PC-9 (cell line): ENCODE measurements at regions not wholly inside any gene's neighbourhood (a gene's known extent, or its start where the extent isn't known, plus 50 kb on each side); places are given as distances from the start of the nearest gene placed in this dataset.

Experiments used
- BruUV-seq: library from RNA; stranded (reverse); fragments of 400-500 nt; replicated peaks from 2 replicates; lab custom pipeline; 2021; lab: Mats Ljungman, UMichigan
- CTCF ChIA-PET: fragments of 300-600 bp; sonication (Branson Sonifier 250); formaldehyde crosslinking; loops from one replicate; lab custom pipeline; 2022; ENCODE audit warnings: antibody characterized with exemption; lab: Charles Lee
- POLR2A ChIA-PET: fragments of 300-600 bp; sonication (Branson Sonifier 250); formaldehyde crosslinking; loops from one replicate; lab custom pipeline; 2022; ENCODE audit warnings: antibody characterized with exemption; ENCODE audit not compliant: unreplicated experiment; lab: Charles Lee
- DNase-seq, 2 experiments: peaks; one replicate each; pipeline versions ENCODE4 v3.0.0 to v3.0.0-alpha.2; 2015 to 2022; ENCODE audit warnings: mixed read lengths in 1 of 2
- H2AFZ ChIP-seq: fragments of 200-600 bp; sonication (generic); 2 replicates; pipeline ENCODE4 v1.8.1; 2017; ENCODE audit warnings: antibody characterized with exemption
- H3F3A ChIP-seq: fragments of 200-600 bp; sonication (generic); 2 replicates; pipeline ENCODE4 v1.8.1; 2017; ENCODE audit warnings: antibody characterized with exemption, mild to moderate bottlenecking, low read depth; ENCODE audit not compliant: insufficient read depth
- H3K27ac ChIP-seq: fragments of 200-600 bp; sonication (generic); 2 replicates; pipeline ENCODE4 v1.6.1; 2016; ENCODE audit warnings: mixed run types
- H3K27me3 ChIP-seq: fragments of 200-600 bp; sonication (generic); 2 replicates; pipeline ENCODE4 v1.6.1; 2016; ENCODE audit warnings: low read depth, mixed run types; ENCODE audit not compliant: insufficient read depth
- H3K36me3 ChIP-seq: fragments of 200-600 bp; sonication (generic); 2 replicates; pipeline ENCODE4 v1.6.1; 2016; ENCODE audit warnings: low read depth, mixed run types
- H3K4me1 ChIP-seq: fragments of 200-600 bp; sonication (generic); replicated peaks from 2 replicates; pipeline ENCODE4 v1.6.1; 2016; ENCODE audit warnings: mixed run types; ENCODE audit not compliant: insufficient read depth
- H3K4me2 ChIP-seq: fragments of 200-600 bp; sonication (generic); 2 replicates; pipeline ENCODE4 v1.6.1; 2017; ENCODE audit warnings: mixed run types
- H3K4me3 ChIP-seq: fragments of 200-600 bp; sonication (generic); 2 replicates; pipeline ENCODE4 v1.6.1; 2016; ENCODE audit warnings: mixed run types
- H3K79me2 ChIP-seq: fragments of 200-600 bp; sonication (generic); 2 replicates; pipeline ENCODE4 v1.6.1; 2017; ENCODE audit warnings: low read depth, mixed run types
- H3K9me2 ChIP-seq: fragments of 200-600 bp; sonication (generic); 2 replicates; pipeline ENCODE4 v1.8.1; 2017; ENCODE audit warnings: mild to moderate bottlenecking; ENCODE audit not compliant: insufficient read depth
- H3K9me3 ChIP-seq: fragments of 200-600 bp; sonication (generic); 2 replicates; pipeline ENCODE4 v1.8.1; 2016; ENCODE audit warnings: low read depth; ENCODE audit not compliant: insufficient read depth
- H4K20me1 ChIP-seq: fragments of 200-600 bp; sonication (generic); 2 replicates; pipeline ENCODE4 v1.8.1; 2017; ENCODE audit not compliant: insufficient read depth
- CTCF ChIP-seq: fragments of 200-600 bp; sonication (generic); conservative IDR thresholded peaks from 2 replicates; pipeline ENCODE4 v1.6.1; 2017; ENCODE audit warnings: mixed run types, antibody characterized with exemption, mild to moderate bottlenecking, moderate library complexity
- EZH2 ChIP-seq: fragments of 200-600 bp; sonication (generic); IDR thresholded peaks from 2 replicates; pipeline ENCODE4 v1.8.0; 2017; ENCODE audit warnings: antibody characterized with exemption, low read depth
- intact Hi-C: fragments of 100-400 bp; cut with micrococcal nuclease; formaldehyde crosslinking; loops from one replicate; pipeline ENCODE4 v1.10.0; 2022; ENCODE audit not compliant: unreplicated experiment

DNA sequence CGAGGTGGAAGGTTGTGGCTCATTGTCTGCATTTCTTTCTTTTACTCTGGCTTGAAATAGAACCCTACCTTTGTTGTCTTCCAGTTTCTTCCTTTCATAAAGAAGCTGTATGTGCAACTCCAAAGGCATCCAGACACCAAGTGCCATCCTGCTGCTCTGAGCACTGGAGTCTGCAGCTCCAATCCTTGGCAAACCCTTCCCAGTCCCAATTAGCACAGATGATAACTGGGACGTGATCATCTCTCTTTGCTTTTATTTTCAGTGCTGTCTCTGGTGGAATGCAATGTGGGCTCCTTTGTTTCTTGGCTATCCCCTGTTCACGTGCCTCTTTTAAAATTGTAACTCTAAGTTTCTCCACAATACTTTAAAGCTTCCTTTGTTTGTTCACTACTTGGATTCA lies 140.9 kb downstream of the AQP9 start:
- ChIA-PET POLR2A (no interaction called here), CTCF (interaction anchor here (0.6 kb wide), 1 partner anchor 552 kb away, joined by 5 read pairs; no protein-coding TSS in a partner anchor)
- Histone ChIP-seq H3K27ac (no peak overlapping the region), H3K36me3 (no peaks in the 10 kb centered on the region), H3K9me2 (no peaks in the 10 kb centered on the region), H4K20me1 (no peaks in the 10 kb centered on the region), H2AFZ (no peak overlapping the region), H3K4me1 (no peaks in the 10 kb centered on the region), H3K4me2 (no peak overlapping the region), H3F3A (no peaks in the 10 kb centered on the region), H3K4me3 (no peak overlapping the region), H3K27me3 (no peaks in the 10 kb centered on the region), H3K9me3 (no peaks in the 10 kb centered on the region), H3K79me2 (no peaks in the 10 kb centered on the region)
- intact Hi-C loops, result no loop called here
- no TSS peak for BruUV-seq
- DNase-seq, result no peak
- TF ChIP-seq CTCF (no peak), EZH2 (no peak)

GRCh38 chr15:58279654-58280053 lies 141.5 kb downstream of the AQP9 start:
- H3K79me2 ChIP-seq, result no peaks in the 10 kb centered on the region
- H3K36me3 ChIP-seq, result no peaks in the 10 kb centered on the region
- no peaks in the 10 kb centered on the region for H3F3A ChIP-seq
- H3K4me3 ChIP-seq, result no peak overlapping the region
- no peak overlapping the region for H3K27ac ChIP-seq
- DNase-seq, result no peak
- no peaks in the 10 kb centered on the region for H3K4me1 ChIP-seq
- ChIA-PET CTCF (interaction anchor here (0.6 kb wide), 1 partner anchor 552 kb away, joined by 5 read pairs; no protein-coding TSS in a partner anchor), POLR2A (no interaction called here)
- intact Hi-C loops, result no loop called here
- no peaks in the 10 kb centered on the region for H3K9me2 ChIP-seq
- no peaks in the 10 kb centered on the region for H3K27me3 ChIP-seq
- H3K4me2 ChIP-seq, result no peak overlapping the region
- TF ChIP-seq CTCF (no peak), EZH2 (no peak)
- no TSS peak for BruUV-seq
- no peak overlapping the region for H2AFZ ChIP-seq
- H3K9me3 ChIP-seq, result no peaks in the 10 kb centered on the region
- no peaks in the 10 kb centered on the region for H4K20me1 ChIP-seq

DNA sequence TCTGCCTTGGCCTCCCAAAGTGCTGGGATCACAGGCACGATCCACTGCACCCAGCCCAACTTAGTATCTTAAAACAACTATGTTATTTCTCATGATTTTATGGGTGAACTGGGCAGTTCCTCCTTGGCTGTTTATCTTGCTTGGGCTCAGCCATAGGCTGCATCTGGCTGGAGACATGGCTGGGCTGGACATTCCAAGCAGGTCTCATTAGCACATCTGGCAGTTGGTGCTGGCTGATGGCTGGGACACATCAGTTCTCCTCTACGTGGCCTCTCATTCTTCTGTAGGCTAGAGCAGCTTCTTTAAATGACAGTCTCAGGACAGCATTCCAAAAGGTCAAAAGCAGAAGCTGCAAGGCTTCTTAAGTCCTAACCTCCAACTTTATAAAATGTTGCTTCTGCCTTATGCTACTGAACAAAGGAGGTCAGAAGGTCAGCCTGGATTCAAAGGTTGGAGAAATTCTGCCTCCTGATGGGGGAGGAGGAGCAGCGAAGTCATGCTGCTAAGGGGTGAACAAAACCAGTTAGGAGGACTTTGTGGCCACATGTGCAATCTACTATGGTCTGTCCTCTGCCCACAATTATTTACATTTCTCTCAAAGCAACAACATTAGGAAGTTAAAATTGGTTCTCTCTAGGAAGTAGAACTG lies 144.0 kb downstream of the AQP9 start:
- 0 out of 2 replicates have a peak, but pooled peaks cover 4% of the 10 kb centered on the region for H3K4me1 ChIP-seq
- no peaks in the 10 kb centered on the region for H3K9me2 ChIP-seq
- POLR2A ChIA-PET, result interaction anchor here (0.8 kb wide), 1 partner anchor 450 kb away, joined by 5 read pairs; no protein-coding TSS in a partner anchor
- TF ChIP-seq EZH2, result no peak
- CTCF ChIA-PET, result no interaction called here
- H3K9me3 ChIP-seq, result no peaks in the 10 kb centered on the region
- BruUV-seq, result no TSS peak
- H3K36me3 ChIP-seq, result no peaks in the 10 kb centered on the region
- no peak overlapping the region for H3K4me3 ChIP-seq
- H3F3A ChIP-seq, result no peaks in the 10 kb centered on the region
- intact Hi-C loops, result no loop called here
- H3K4me2 ChIP-seq, result no peak overlapping the region
- H2AFZ ChIP-seq, result no peak overlapping the region
- no peaks in the 10 kb centered on the region for H3K79me2 ChIP-seq
- DNase-seq, result no peak
- H4K20me1 ChIP-seq, result no peaks in the 10 kb centered on the region
- H3K27ac ChIP-seq, result no peak overlapping the region
- no peaks in the 10 kb centered on the region for H3K27me3 ChIP-seq
